ENCODE measurements at regions not wholly inside any gene's neighbourhood (a gene's known extent, or its start where the extent isn't known, plus 50 kb on each side); places are given as distances from the start of the nearest gene placed in this dataset.

DNA sequence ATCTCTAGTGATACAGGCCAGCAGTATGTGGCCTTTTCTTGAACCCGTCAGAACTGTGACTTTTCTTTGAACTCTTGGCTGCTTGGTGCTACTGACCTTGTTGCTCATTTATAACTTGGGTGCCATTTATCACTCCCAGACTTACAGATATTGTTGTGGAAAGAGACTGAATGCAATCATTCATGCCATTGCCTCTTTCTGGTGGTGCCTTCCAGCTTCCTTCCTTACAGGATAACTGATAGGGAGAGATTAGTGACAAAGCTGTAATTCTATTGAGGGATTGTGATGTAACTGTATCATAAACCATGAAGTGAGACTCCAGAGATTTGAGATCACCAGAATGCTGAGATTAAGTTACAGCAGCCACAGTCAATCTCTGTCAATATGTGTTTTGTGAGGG is 256.5 kb downstream of the USP25 start:
- TF ChIP-seq, protein P1, sequence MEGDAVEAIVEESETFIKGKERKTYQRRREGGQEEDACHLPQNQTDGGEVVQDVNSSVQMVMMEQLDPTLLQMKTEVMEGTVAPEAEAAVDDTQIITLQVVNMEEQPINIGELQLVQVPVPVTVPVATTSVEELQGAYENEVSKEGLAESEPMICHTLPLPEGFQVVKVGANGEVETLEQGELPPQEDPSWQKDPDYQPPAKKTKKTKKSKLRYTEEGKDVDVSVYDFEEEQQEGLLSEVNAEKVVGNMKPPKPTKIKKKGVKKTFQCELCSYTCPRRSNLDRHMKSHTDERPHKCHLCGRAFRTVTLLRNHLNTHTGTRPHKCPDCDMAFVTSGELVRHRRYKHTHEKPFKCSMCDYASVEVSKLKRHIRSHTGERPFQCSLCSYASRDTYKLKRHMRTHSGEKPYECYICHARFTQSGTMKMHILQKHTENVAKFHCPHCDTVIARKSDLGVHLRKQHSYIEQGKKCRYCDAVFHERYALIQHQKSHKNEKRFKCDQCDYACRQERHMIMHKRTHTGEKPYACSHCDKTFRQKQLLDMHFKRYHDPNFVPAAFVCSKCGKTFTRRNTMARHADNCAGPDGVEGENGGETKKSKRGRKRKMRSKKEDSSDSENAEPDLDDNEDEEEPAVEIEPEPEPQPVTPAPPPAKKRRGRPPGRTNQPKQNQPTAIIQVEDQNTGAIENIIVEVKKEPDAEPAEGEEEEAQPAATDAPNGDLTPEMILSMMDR (IDR thresholded peaks at IDR 0.05; ENCODE audit: extremely low read depth, low read depth, low read length): no peak
- no peak for DNase-seq (ENCODE audit: insufficient read length, low spot score, missing footprints)
- Histone ChIP-seq H4K20me1 (ENCODE audit: insufficient read depth, low read length) (no peaks in the 10 kb centered on the region), H2AFZ (ENCODE audit: low read length) (peak overlapping the region; percentile 32), H3K36me3 (ENCODE audit: insufficient read depth, low read length) (no peaks in the 10 kb centered on the region), H3K79me2 (ENCODE audit: insufficient read depth, low read length) (no peaks in the 10 kb centered on the region), H3K9me3 (ENCODE audit: low read depth, low read length) (no peaks in the 10 kb centered on the region), H3K27ac (ENCODE audit: low read depth, low read length) (no peak overlapping the region), H3K4me3 (ENCODE audit: insufficient read depth, low read length) (no peak overlapping the region), H3K4me1 (ENCODE audit: insufficient read depth, low read length) (no peaks in the 10 kb centered on the region), H3K27me3 (ENCODE audit: insufficient read depth, low read length) (no peaks in the 10 kb centered on the region), H3K4me2 (ENCODE audit: insufficient read depth, low read length) (no peak overlapping the region)

DNA sequence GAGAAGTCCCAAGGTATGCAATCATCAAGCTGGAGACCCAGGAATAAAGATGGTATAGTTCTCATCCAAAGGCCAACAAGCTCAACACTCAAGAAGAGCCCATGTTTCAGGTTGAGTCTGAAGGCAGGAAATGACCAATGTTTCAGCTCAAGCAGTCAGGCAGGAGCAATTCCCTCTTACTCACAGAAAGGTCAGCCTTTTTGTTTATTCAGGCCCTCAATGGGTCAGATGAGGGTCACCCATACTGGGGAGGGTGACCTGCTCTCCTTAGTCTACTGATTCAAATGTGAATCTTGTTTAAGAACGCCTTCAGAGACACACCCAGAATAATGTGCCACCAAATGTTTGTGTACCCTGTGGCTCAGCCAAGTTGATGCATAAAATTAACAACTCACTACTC is 262.4 kb downstream of the USP25 start:
- Histone ChIP-seq H3K27ac (ENCODE audit: low read depth, low read length) (no peak overlapping the region), H3K4me2 (ENCODE audit: insufficient read depth, low read length) (peak overlapping the region; percentile 27)

DNA sequence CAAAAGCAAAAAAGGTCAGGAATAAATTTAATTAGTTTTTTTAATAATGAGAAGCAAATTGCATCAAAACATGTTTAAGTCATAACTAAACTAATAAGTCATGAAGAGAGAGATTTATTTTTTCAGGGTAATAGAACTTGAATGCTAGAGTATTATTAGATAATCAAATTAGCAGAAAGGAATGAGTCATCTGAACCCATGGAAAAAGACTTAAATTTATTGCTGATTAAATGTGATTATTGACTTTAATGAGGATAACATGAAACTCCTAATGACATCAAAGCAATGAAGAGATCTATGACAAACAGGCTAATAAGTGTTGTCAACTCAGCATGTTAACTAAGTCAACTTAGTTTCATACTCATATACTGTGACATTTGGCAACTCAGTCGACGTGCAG is 264.2 kb downstream of the USP25 start:
- no peak for DNase-seq (ENCODE audit: insufficient read length, low spot score, missing footprints)
- Histone ChIP-seq H3K79me2 (ENCODE audit: insufficient read depth, low read length) (no peaks in the 10 kb centered on the region), H3K36me3 (ENCODE audit: insufficient read depth, low read length) (no peaks in the 10 kb centered on the region), H2AFZ (ENCODE audit: low read length) (no peak overlapping the region), H3K27me3 (ENCODE audit: insufficient read depth, low read length) (no peaks in the 10 kb centered on the region), H4K20me1 (ENCODE audit: insufficient read depth, low read length) (no peaks in the 10 kb centered on the region), H3K4me2 (ENCODE audit: insufficient read depth, low read length) (no peak overlapping the region), H3K4me1 (ENCODE audit: insufficient read depth, low read length) (peaks cover 19% of the 10 kb centered on the region), H3K4me3 (ENCODE audit: insufficient read depth, low read length) (no peak overlapping the region), H3K9me3 (ENCODE audit: low read depth, low read length) (no peaks in the 10 kb centered on the region), H3K27ac (ENCODE audit: low read depth, low read length) (no peak overlapping the region)
- TF ChIP-seq, protein P1 (IDR thresholded peaks at IDR 0.05; ENCODE audit: extremely low read depth, low read depth, low read length): no peak

More for the DNA sequence above, 262.4 kb downstream of the USP25 start:
- Histone ChIP-seq H3K36me3 (ENCODE audit: insufficient read depth, low read length) (no peaks in the 10 kb centered on the region), H3K9me3 (ENCODE audit: low read depth, low read length) (no peaks in the 10 kb centered on the region), H4K20me1 (ENCODE audit: insufficient read depth, low read length) (no peaks in the 10 kb centered on the region), H3K4me3 (ENCODE audit: insufficient read depth, low read length) (no peak overlapping the region), H3K79me2 (ENCODE audit: insufficient read depth, low read length) (no peaks in the 10 kb centered on the region), H2AFZ (ENCODE audit: low read length) (peak overlapping the region; percentile 57), H3K4me1 (ENCODE audit: insufficient read depth, low read length) (peaks cover 19% of the 10 kb centered on the region), H3K27me3 (ENCODE audit: insufficient read depth, low read length) (no peaks in the 10 kb centered on the region)
- DNase-seq (ENCODE audit: insufficient read length, low spot score, missing footprints): no peak
- TF ChIP-seq, protein P1 (IDR thresholded peaks at IDR 0.05; ENCODE audit: extremely low read depth, low read depth, low read length): no peak

DNA sequence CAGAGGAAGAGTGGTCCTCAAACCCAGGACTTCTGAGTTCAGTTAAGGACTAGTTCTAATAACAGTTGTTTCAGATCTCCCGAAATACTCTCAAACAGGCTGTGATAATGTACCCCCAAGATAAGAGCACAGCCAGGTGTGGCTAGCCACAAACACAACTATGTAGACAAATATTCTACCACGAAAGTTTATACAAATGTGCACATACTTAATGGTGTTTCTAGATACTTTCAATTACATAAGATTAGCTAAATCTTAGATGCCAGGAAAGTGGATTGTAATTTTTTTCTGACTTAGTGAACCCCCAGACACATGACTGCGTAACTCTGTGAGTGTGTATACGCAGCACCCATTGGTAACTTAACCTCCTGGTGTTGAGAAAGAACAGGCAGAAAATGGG is 270.0 kb downstream of the USP25 start:
- H3K27me3 ChIP-seq (ENCODE audit: insufficient read depth, low read length): no peaks in the 10 kb centered on the region
- no peak for DNase-seq (ENCODE audit: insufficient read length, low spot score, missing footprints)
- no peak overlapping the region for H3K27ac ChIP-seq (ENCODE audit: low read depth, low read length)
- no peak overlapping the region for H3K4me2 ChIP-seq (ENCODE audit: insufficient read depth, low read length)
- no peaks in the 10 kb centered on the region for H3K36me3 ChIP-seq (ENCODE audit: insufficient read depth, low read length)
- TF ChIP-seq, protein P1 (IDR thresholded peaks at IDR 0.05; ENCODE audit: extremely low read depth, low read depth, low read length): no peak
- H3K4me1 ChIP-seq (ENCODE audit: insufficient read depth, low read length): peaks cover 15% of the 10 kb centered on the region
- H3K9me3 ChIP-seq (ENCODE audit: low read depth, low read length): no peaks in the 10 kb centered on the region
- no peak overlapping the region for H3K4me3 ChIP-seq (ENCODE audit: insufficient read depth, low read length)
- H3K79me2 ChIP-seq (ENCODE audit: insufficient read depth, low read length): no peaks in the 10 kb centered on the region
- H2AFZ ChIP-seq (ENCODE audit: low read length): peak overlapping the region; percentile 66
- H4K20me1 ChIP-seq (ENCODE audit: insufficient read depth, low read length): no peaks in the 10 kb centered on the region
